ENCODE measurements at regions not wholly inside any gene's neighbourhood (a gene's known extent, or its start where the extent isn't known, plus 50 kb on each side); places are given as distances from the start of the nearest gene placed in this dataset.

GRCh38 chr12:124497658-124498057 is 69.8 kb downstream of the NCOR2 start:
- no peak for TF ChIP-seq POLR2A (IDR thresholded peaks at IDR 0.05; ENCODE audit: borderline replicate concordance, extremely low read depth, insufficient read depth, insufficient read length)
- no peak for TF ChIP-seq JUND (IDR thresholded peaks at IDR 0.05)
- no peak for TF ChIP-seq POLR2AphosphoS5 (IDR thresholded peaks at IDR 0.05; ENCODE audit: low read depth, low read length)
- no peak for TF ChIP-seq CTCF (IDR thresholded peaks at IDR 0.05 in 2 of 3, conservative IDR thresholded peaks at IDR 0.05 in 1 of 3; ENCODE audit: borderline replicate concordance in 1 of 3, insufficient read depth in 1 of 3, low read depth in 2 of 3, low read length in 2 of 3)
- no peak for TF ChIP-seq EZH2 (IDR thresholded peaks at IDR 0.05)
- TF ChIP-seq FOSL1 (IDR thresholded peaks at IDR 0.05; ENCODE audit: low read depth), result no peak
- no peak for TF ChIP-seq SIN3A (IDR thresholded peaks at IDR 0.05; ENCODE audit: low read depth)
- no peak for TF ChIP-seq ATF3 (IDR thresholded peaks at IDR 0.05)
- TF ChIP-seq YY1 (IDR thresholded peaks at IDR 0.05; ENCODE audit: extremely low read depth, insufficient replicate concordance, low read depth, low read length), result no peak
